GM06990 (cell line): ENCODE measurements at regions not wholly inside any gene's neighbourhood (a gene's known extent, or its start where the extent isn't known, plus 50 kb on each side); places are given as distances from the start of the nearest gene placed in this dataset.
"Not testable (repeated sequence)": the region's sequence is repeated elsewhere in the genome, so short reads cannot be mapped to it uniquely, and the experiment has no call there.

ENCODE experiments used
- DNase-seq: peaks from one replicate; pipeline ENCODE4 v3.0.0-alpha.2; 2011; ENCODE audit not compliant: insufficient read length; ENCODE audit errors: extremely low read depth
- H3K27me3 ChIP-seq: replicated peaks from 2 replicates; pipeline ENCODE4 v1.6.0; 2011; ENCODE audit warnings: low read length; ENCODE audit not compliant: control insufficient read depth, insufficient read depth
- H3K36me3 ChIP-seq: 2 replicates; pipeline ENCODE4 v1.5.1; 2011; ENCODE audit warnings: low read length; ENCODE audit not compliant: control insufficient read depth, insufficient read depth
- H3K4me3 ChIP-seq: replicated peaks from 2 replicates; pipeline ENCODE4 v1.5.1; 2011; ENCODE audit warnings: low read depth, mild to moderate bottlenecking, control low read depth, low read length
- CTCF ChIP-seq: IDR thresholded peaks from 2 replicates; pipeline ENCODE4 v1.5.1; 2011; ENCODE audit warnings: low read length, control low read depth, mild to moderate bottlenecking, inconsistent platforms; ENCODE audit not compliant: insufficient read depth, poor library complexity, severe bottlenecking

GRCh38 chr6:15157479-15157878 lies 88.4 kb upstream of the JARID2 start:
- H3K27me3 ChIP-seq, result no peaks in the 10 kb centered on the region
- no peak for TF ChIP-seq CTCF
- H3K4me3 ChIP-seq, result no peak overlapping the region
- no peaks in the 10 kb centered on the region for H3K36me3 ChIP-seq
- DNase-seq, result no peak

DNA sequence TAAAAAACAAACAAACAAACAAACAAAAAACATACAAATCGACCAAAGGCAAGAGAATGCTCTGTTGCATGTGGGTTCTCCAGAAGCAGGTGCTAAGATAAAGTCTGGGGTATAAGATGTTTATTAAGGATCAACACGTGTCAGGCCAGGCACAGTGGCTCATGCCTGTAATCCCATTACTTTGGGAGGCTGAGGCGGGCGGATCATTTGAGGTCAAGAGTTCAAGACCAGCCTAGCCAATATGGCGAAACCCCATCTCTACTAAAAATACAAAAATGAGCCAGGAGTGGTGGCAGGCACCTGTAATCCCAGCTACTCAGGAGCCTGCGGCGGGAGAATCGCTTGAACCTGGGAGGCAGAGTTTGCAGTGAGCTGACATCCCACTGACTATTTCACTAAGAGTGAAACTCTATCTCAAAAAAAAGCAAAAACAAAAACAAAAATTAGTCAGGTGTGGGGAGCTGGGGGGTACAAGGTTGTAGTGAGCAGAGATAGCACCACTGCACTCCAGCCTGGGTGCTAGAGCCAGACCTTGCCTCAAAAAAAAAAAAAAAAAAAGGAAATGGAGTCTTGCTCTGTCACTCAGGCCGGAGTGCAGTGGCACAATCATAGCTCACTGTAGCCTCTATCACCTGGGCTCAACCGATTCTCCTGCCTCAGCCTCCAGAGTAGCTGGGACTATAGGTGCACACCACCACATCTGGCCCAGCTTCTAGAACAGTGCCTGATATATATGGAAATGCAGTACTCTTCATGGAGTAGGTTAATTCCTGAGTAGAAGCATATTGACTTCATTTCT lies 86.8 kb upstream of the JARID2 start:
- H3K27me3 ChIP-seq, result no peaks in the 10 kb centered on the region
- H3K36me3 ChIP-seq, result no peaks in the 10 kb centered on the region
- no peak for DNase-seq
- TF ChIP-seq CTCF, result no peak
- H3K4me3 ChIP-seq, result no peak overlapping the region

- TF ChIP-seq CTCF, result no peak
- H3K36me3 ChIP-seq, result no peaks in the 10 kb centered on the region
- H3K4me3 ChIP-seq, result no peak overlapping the region
- H3K27me3 ChIP-seq, result no peaks in the 10 kb centered on the region
- no peak for DNase-seq
Measured at GRCh38 chr6:15160812-15161211, 85.1 kb upstream of the JARID2 start.

GRCh38 chr6:15164855-15165254 lies 81.0 kb upstream of the JARID2 start:
- H3K36me3 ChIP-seq, DNase-seq, H3K27me3 ChIP-seq, H3K4me3 ChIP-seq: not testable (repeated sequence)

- no peak overlapping the region for H3K4me3 ChIP-seq
- no peaks in the 10 kb centered on the region for H3K27me3 ChIP-seq
- DNase-seq, result no peak
- no peaks in the 10 kb centered on the region for H3K36me3 ChIP-seq
- TF ChIP-seq CTCF, result no peak
Measured at GRCh38 chr6:15166121-15166520, 79.7 kb upstream of the JARID2 start.

GRCh38 chr6:15170126-15170525 lies 75.7 kb upstream of the JARID2 start:
- Histone ChIP-seq H3K36me3 (no peaks in the 10 kb centered on the region), H3K4me3 (no peak overlapping the region), H3K27me3 (no peaks in the 10 kb centered on the region)
- DNase-seq, result no peak
- TF ChIP-seq CTCF, result no peak
